ENCODE measurements at regions not wholly inside any gene's neighbourhood (a gene's known extent, or its start where the extent isn't known, plus 50 kb on each side); places are given as distances from the start of the nearest gene placed in this dataset.

- DNase-seq (ENCODE audit: low read depth in 1 of 2, low spot score in 1 of 2) = no peak
- in situ Hi-C loops (cut with HindIII; ENCODE audit: low pct_unique_long_range_greater_than_20kb, low sequenced_read_pairs) = no loop called here
- TF ChIP-seq JUND (IDR thresholded peaks at IDR 0.05; ENCODE audit: low read depth) = no peak
Observed at GRCh38 chr1:234999513-234999940, 129.1 kb downstream of the TOMM20 start.

- no peak for DNase-seq (ENCODE audit: low read depth in 1 of 2, low spot score in 1 of 2)
- in situ Hi-C loops (cut with HindIII; ENCODE audit: low pct_unique_long_range_greater_than_20kb, low sequenced_read_pairs) = no loop called here
Observed at GRCh38 chr1:234997896-234998741, 130.5 kb downstream of the TOMM20 start.

GRCh38 chr1:234997201-234997895 lies 131.3 kb downstream of the TOMM20 start:
- peak; percentile 79 to 98 for DNase-seq (ENCODE audit: low read depth in 1 of 2, low spot score in 1 of 2)
- peak; percentile 59; the same call in 1 of the 2 replicates for TF ChIP-seq JUND (IDR thresholded peaks at IDR 0.05; ENCODE audit: low read depth)
- in situ Hi-C loops (cut with HindIII; ENCODE audit: low pct_unique_long_range_greater_than_20kb, low sequenced_read_pairs) = no loop called here

More at GRCh38 chr1:234997896-234998741, 130.5 kb downstream of the TOMM20 start:
- no peak for TF ChIP-seq JUND (IDR thresholded peaks at IDR 0.05; ENCODE audit: low read depth)

DNA sequence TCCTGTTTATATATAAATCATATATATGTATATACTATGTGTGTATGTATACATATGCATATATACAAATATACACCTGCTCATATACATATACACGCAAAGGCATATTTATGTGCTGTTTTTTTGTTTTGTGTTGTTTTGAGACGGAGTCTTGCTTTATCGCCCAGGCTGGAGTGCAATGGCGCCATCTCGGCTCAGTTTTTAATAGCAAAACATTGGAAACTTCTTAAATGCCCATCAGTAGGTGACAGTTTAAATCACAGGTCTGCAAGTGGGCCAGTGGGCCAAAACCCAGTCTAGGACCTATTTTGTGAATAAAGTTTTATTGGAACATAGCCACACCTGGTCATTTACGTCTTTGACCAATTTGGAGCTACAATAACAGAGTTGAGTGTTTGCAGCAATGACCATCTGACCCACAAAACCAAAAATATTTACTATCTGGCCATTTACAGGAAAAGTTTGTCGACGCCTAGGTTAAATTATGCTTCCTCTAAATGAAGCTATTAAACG lies 132.3 kb downstream of the TOMM20 start:
- no peak for DNase-seq (ENCODE audit: low read depth in 1 of 2, low spot score in 1 of 2)
- no peak for TF ChIP-seq JUND (IDR thresholded peaks at IDR 0.05; ENCODE audit: low read depth)
- in situ Hi-C loops (cut with HindIII; ENCODE audit: low pct_unique_long_range_greater_than_20kb, low sequenced_read_pairs) = no loop called here

- no peak for TF ChIP-seq JUND (IDR thresholded peaks at IDR 0.05; ENCODE audit: low read depth)
- in situ Hi-C loops (cut with HindIII; ENCODE audit: low pct_unique_long_range_greater_than_20kb, low sequenced_read_pairs) = no loop called here
- no peak for DNase-seq (ENCODE audit: low read depth in 1 of 2, low spot score in 1 of 2)
Observed at GRCh38 chr1:234994436-234995295, 134.0 kb downstream of the TOMM20 start.

DNA sequence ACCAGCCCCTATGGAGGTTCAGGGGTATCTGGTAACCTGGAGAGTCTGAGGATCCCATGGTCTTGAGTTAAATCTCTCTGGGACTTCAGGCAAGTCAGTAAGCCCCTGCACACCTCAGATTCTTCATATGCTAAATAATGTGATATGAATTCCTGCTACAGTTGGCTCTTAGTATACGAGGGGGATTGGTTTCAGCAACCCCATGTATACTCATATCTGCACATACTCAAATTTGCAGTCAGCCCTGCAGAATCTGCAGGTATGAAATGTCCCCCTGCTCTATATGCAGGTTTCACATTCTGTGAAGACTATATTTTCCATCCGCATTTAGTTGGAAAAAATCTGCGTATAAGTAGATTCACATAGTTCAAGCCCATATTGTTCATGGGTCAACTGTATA lies 136.6 kb downstream of the TOMM20 start:
- DNase-seq (ENCODE audit: low read depth in 1 of 2, low spot score in 1 of 2) = no peak
- no peak for TF ChIP-seq JUND (IDR thresholded peaks at IDR 0.05; ENCODE audit: low read depth)
- in situ Hi-C loops (cut with HindIII; ENCODE audit: low pct_unique_long_range_greater_than_20kb, low sequenced_read_pairs) = no loop called here

GRCh38 chr1:234990874-234991801 lies 137.5 kb downstream of the TOMM20 start:
- in situ Hi-C loops (cut with HindIII; ENCODE audit: low pct_unique_long_range_greater_than_20kb, low sequenced_read_pairs) = no loop called here

DNA sequence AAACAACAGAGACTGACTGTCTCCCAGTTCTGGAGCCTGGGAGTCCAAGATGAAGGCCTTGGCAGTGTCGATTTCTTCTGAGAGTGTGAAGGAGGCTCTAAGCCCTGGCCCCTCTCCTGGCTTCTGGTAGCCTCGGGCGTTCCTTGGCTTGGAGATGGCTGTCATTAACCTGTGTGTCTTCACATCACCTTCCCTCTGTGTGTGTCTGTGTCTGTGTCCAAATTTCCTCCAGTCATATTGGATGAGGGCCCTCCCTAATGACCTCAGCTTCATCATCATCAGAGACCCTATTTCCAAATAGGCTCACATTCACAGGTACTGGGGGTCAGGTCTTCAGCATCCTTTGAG lies 138.3 kb downstream of the TOMM20 start:
- TF ChIP-seq JUND (IDR thresholded peaks at IDR 0.05; ENCODE audit: low read depth) = no peak
- DNase-seq (ENCODE audit: low read depth in 1 of 2, low spot score in 1 of 2) = no peak
- in situ Hi-C loops (cut with HindIII; ENCODE audit: low pct_unique_long_range_greater_than_20kb, low sequenced_read_pairs) = no loop called here

More at GRCh38 chr1:234990874-234991801, 137.5 kb downstream of the TOMM20 start:
- DNase-seq (ENCODE audit: low read depth in 1 of 2, low spot score in 1 of 2) = no peak
- no peak for TF ChIP-seq JUND (IDR thresholded peaks at IDR 0.05; ENCODE audit: low read depth)

GRCh38 chr1:234989479-234990327 lies 138.9 kb downstream of the TOMM20 start:
- in situ Hi-C loops (cut with HindIII; ENCODE audit: low pct_unique_long_range_greater_than_20kb, low sequenced_read_pairs) = no loop called here
- TF ChIP-seq JUND (IDR thresholded peaks at IDR 0.05; ENCODE audit: low read depth) = no peak
- DNase-seq (ENCODE audit: low read depth in 1 of 2, low spot score in 1 of 2) = no peak

- DNase-seq (ENCODE audit: low read depth in 1 of 2, low spot score in 1 of 2) = no peak
- in situ Hi-C loops (cut with HindIII; ENCODE audit: low pct_unique_long_range_greater_than_20kb, low sequenced_read_pairs) = no loop called here
- TF ChIP-seq JUND (IDR thresholded peaks at IDR 0.05; ENCODE audit: low read depth) = no peak
Observed at GRCh38 chr1:234989019-234989418, 139.6 kb downstream of the TOMM20 start.

GRCh38 chr1:234988536-234988935 lies 140.1 kb downstream of the TOMM20 start:
- TF ChIP-seq JUND (IDR thresholded peaks at IDR 0.05; ENCODE audit: low read depth) = no peak
- in situ Hi-C loops (cut with HindIII; ENCODE audit: low pct_unique_long_range_greater_than_20kb, low sequenced_read_pairs) = no loop called here
- no peak for DNase-seq (ENCODE audit: low read depth in 1 of 2, low spot score in 1 of 2)
